DMS 273 (cell line): ENCODE measurements at regions not wholly inside any gene's neighbourhood (a gene's known extent, or its start where the extent isn't known, plus 50 kb on each side); places are given as distances from the start of the nearest gene placed in this dataset.
"Not testable (repeated sequence)": the region's sequence is repeated elsewhere in the genome, so short reads cannot be mapped to it uniquely, and the experiment has no call there.

Experiments used
- DNase-seq: peaks from one replicate; lab custom pipeline; 2025; ENCODE audit not compliant: unreplicated experiment; lab: John Stamatoyannopoulos, UW

- no peak for DNase-seq
Observed at GRCh38 chr5:24232929-24233498, 411.8 kb downstream of the CDH10 start.

- DNase-seq, result no peak
Observed at GRCh38 chr5:24235946-24236345, 408.8 kb downstream of the CDH10 start.

- DNase-seq, result no peak
Observed at GRCh38 chr5:24245821-24246220, 399.0 kb downstream of the CDH10 start.

GRCh38 chr5:24264547-24264946 lies 380.2 kb downstream of the CDH10 start:
- no peak for DNase-seq

GRCh38 chr5:24265306-24265705 lies 379.5 kb downstream of the CDH10 start:
- DNase-seq, result no peak

- no peak for DNase-seq
Observed at GRCh38 chr5:24268482-24269056, 376.2 kb downstream of the CDH10 start.

GRCh38 chr5:24271702-24272118 lies 373.1 kb downstream of the CDH10 start:
- DNase-seq, result not testable (repeated sequence)

- no peak for DNase-seq
Observed at GRCh38 chr5:24272741-24273140, 372.0 kb downstream of the CDH10 start.

GRCh38 chr5:24280215-24280614 lies 364.6 kb downstream of the CDH10 start:
- no peak for DNase-seq

GRCh38 chr5:24281818-24282217 lies 363.0 kb downstream of the CDH10 start:
- no peak for DNase-seq

GRCh38 chr5:24289582-24290335 lies 355.0 kb downstream of the CDH10 start:
- DNase-seq, result no peak

- DNase-seq, result no peak
Observed at GRCh38 chr5:24290536-24290935, 354.2 kb downstream of the CDH10 start.

- DNase-seq, result no peak
Observed at GRCh38 chr5:24291916-24292315, 352.9 kb downstream of the CDH10 start.

GRCh38 chr5:24294333-24294732 lies 350.4 kb downstream of the CDH10 start:
- DNase-seq, result no peak

- no peak for DNase-seq
Observed at GRCh38 chr5:24314106-24314505, 330.7 kb downstream of the CDH10 start.

- DNase-seq, result no peak
Observed at GRCh38 chr5:24320643-24321042, 324.1 kb downstream of the CDH10 start.

- DNase-seq, result no peak
Observed at GRCh38 chr5:24325306-24325832, 319.4 kb downstream of the CDH10 start.

- DNase-seq, result no peak
Observed at GRCh38 chr5:24331531-24331930, 313.2 kb downstream of the CDH10 start.

GRCh38 chr5:24347158-24347557 lies 297.6 kb downstream of the CDH10 start:
- DNase-seq, result no peak

GRCh38 chr5:24351285-24351684 lies 293.5 kb downstream of the CDH10 start:
- DNase-seq, result no peak

GRCh38 chr5:24353016-24353415 lies 291.8 kb downstream of the CDH10 start:
- DNase-seq, result no peak

- no peak for DNase-seq
Observed at GRCh38 chr5:24353611-24354010, 291.2 kb downstream of the CDH10 start.
